ENCODE measurements at regions not wholly inside any gene's neighbourhood (a gene's known extent, or its start where the extent isn't known, plus 50 kb on each side); places are given as distances from the start of the nearest gene placed in this dataset.

DNA sequence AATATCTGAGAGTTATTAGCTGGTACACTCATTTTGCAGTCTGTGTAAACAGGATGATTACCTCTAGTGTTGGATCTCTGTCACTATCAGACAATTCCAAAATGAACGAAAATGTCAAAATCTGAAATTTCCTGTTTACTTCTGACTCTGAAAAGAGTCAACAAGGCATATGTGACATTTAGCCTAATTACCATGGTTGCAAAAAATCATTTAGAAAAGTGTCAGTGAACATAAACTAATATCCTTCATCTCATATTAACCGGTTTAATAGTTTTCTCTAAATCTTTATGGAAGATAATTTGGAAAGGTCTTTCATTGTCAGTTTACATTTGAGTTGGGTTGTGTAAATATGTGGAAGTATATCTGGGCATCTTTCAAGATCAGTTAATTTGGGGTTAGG, 431.8 kb upstream of the HSF2 start:
- ChIA-PET CTCF (no interaction called here), POLR2A (no interaction called here)
- no peak overlapping the region for H3K4me3 ChIP-seq (ENCODE audit: low read depth, low read length)
- no peak overlapping the region for H3K27ac ChIP-seq (ENCODE audit: extremely low read depth, low read depth, low read length)
- H3K4me1 ChIP-seq (ENCODE audit: control insufficient read depth, insufficient read depth, low read length): peaks cover 2% of the 10 kb centered on the region; the same call in 1 of the 2 replicates
- H3K9me3 ChIP-seq (ENCODE audit: control insufficient read depth, insufficient read depth, low read depth, low read length): no peaks in the 10 kb centered on the region
- no peaks in the 10 kb centered on the region for H3K36me3 ChIP-seq (ENCODE audit: control insufficient read depth in 2 of 2, insufficient read depth in 1 of 2, low read length in 2 of 2)
- TF ChIP-seq GLIS2 (tag by site-specific recombination; IDR thresholded peaks at IDR 0.05) (no peak), ZNF654 (tag by site-specific recombination; IDR thresholded peaks at IDR 0.05; ENCODE audit: low read depth) (no peak), ZBTB20 (tag by site-specific recombination; IDR thresholded peaks at IDR 0.05) (no peak), ZNF600 (tag by site-specific recombination; IDR thresholded peaks at IDR 0.05) (no peak), ZNF292 (tag by site-specific recombination; IDR thresholded peaks at IDR 0.05; ENCODE audit: borderline replicate concordance, low read depth) (no peak), ZNF510 (tag by site-specific recombination; IDR thresholded peaks at IDR 0.05; ENCODE audit: insufficient replicate concordance) (no peak), ZNF549 (tag by site-specific recombination; IDR thresholded peaks at IDR 0.05) (no peak), ZBTB7A (tag by site-specific recombination; IDR thresholded peaks at IDR 0.05; ENCODE audit: low read depth) (no peak), ZBTB21 (tag by site-specific recombination; IDR thresholded peaks at IDR 0.05) (no peak), ZNF423 (tag by site-specific recombination; IDR thresholded peaks at IDR 0.05) (no peak)
- TF ChIP-seq, protein P1, sequence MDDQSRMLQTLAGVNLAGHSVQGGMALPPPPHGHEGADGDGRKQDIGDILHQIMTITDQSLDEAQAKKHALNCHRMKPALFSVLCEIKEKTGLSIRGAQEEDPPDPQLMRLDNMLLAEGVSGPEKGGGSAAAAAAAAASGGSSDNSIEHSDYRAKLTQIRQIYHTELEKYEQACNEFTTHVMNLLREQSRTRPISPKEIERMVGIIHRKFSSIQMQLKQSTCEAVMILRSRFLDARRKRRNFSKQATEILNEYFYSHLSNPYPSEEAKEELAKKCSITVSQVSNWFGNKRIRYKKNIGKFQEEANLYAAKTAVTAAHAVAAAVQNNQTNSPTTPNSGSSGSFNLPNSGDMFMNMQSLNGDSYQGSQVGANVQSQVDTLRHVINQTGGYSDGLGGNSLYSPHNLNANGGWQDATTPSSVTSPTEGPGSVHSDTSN (CRISPR knock-in tag; IDR thresholded peaks at IDR 0.05): no peak

DNA sequence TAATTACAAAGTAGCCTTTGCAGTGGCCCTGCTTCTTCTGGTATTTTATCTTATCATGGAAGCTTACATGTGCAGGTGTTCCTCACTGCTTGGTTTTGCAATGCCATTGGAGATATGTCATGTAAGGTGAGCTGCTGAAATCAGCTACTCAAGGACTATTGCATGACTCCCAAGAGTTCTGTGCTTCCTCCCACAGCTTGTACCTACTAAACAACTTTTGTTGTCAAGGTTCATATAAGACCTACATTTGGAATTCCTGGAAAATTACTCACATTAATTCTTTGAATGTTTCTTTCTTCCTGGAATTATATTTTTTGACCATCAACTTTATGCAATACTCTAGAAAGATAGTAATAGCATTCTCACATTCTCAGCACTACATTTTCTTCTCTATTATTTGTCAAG, 427.5 kb upstream of the HSF2 start:
- no peak for TF ChIP-seq ZNF701 (tag by site-specific recombination; IDR thresholded peaks at IDR 0.05)
- TF ChIP-seq, protein P2, sequence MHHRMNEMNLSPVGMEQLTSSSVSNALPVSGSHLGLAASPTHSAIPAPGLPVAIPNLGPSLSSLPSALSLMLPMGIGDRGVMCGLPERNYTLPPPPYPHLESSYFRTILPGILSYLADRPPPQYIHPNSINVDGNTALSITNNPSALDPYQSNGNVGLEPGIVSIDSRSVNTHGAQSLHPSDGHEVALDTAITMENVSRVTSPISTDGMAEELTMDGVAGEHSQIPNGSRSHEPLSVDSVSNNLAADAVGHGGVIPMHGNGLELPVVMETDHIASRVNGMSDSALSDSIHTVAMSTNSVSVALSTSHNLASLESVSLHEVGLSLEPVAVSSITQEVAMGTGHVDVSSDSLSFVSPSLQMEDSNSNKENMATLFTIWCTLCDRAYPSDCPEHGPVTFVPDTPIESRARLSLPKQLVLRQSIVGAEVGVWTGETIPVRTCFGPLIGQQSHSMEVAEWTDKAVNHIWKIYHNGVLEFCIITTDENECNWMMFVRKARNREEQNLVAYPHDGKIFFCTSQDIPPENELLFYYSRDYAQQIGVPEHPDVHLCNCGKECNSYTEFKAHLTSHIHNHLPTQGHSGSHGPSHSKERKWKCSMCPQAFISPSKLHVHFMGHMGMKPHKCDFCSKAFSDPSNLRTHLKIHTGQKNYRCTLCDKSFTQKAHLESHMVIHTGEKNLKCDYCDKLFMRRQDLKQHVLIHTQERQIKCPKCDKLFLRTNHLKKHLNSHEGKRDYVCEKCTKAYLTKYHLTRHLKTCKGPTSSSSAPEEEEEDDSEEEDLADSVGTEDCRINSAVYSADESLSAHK (tag by site-specific recombination; IDR thresholded peaks at IDR 0.05): no peak
- TF ChIP-seq, protein P3, sequence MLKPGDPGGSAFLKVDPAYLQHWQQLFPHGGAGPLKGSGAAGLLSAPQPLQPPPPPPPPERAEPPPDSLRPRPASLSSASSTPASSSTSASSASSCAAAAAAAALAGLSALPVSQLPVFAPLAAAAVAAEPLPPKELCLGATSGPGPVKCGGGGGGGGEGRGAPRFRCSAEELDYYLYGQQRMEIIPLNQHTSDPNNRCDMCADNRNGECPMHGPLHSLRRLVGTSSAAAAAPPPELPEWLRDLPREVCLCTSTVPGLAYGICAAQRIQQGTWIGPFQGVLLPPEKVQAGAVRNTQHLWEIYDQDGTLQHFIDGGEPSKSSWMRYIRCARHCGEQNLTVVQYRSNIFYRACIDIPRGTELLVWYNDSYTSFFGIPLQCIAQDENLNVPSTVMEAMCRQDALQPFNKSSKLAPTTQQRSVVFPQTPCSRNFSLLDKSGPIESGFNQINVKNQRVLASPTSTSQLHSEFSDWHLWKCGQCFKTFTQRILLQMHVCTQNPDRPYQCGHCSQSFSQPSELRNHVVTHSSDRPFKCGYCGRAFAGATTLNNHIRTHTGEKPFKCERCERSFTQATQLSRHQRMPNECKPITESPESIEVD (tag by site-specific recombination; IDR thresholded peaks at IDR 0.05): no peak
- no peak for TF ChIP-seq ZNF549 (tag by site-specific recombination; IDR thresholded peaks at IDR 0.05)
- no peak for TF ChIP-seq ZNF555 (tag by site-specific recombination; conservative IDR thresholded peaks at IDR 0.05)
- TF ChIP-seq, protein P4, sequence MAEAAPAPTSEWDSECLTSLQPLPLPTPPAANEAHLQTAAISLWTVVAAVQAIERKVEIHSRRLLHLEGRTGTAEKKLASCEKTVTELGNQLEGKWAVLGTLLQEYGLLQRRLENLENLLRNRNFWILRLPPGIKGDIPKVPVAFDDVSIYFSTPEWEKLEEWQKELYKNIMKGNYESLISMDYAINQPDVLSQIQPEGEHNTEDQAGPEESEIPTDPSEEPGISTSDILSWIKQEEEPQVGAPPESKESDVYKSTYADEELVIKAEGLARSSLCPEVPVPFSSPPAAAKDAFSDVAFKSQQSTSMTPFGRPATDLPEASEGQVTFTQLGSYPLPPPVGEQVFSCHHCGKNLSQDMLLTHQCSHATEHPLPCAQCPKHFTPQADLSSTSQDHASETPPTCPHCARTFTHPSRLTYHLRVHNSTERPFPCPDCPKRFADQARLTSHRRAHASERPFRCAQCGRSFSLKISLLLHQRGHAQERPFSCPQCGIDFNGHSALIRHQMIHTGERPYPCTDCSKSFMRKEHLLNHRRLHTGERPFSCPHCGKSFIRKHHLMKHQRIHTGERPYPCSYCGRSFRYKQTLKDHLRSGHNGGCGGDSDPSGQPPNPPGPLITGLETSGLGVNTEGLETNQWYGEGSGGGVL (tag by site-specific recombination; IDR thresholded peaks at IDR 0.05): no peak
- TF ChIP-seq ZNF48 (tag by site-specific recombination; IDR thresholded peaks at IDR 0.05): no peak
- TF ChIP-seq KLF7 (tag by site-specific recombination; IDR thresholded peaks at IDR 0.05; ENCODE audit: borderline replicate concordance): no peak
- no peak for TF ChIP-seq ZNF777 (tag by site-specific recombination; IDR thresholded peaks at IDR 0.05; ENCODE audit: borderline replicate concordance)
- TF ChIP-seq ZFP3 (tag by site-specific recombination; IDR thresholded peaks at IDR 0.05; ENCODE audit: low read depth): no peak
- no peak for TF ChIP-seq ZNF140 (tag by site-specific recombination; IDR thresholded peaks at IDR 0.05)
- no peak for TF ChIP-seq ZNF239 (tag by site-specific recombination; IDR thresholded peaks at IDR 0.05)
- TF ChIP-seq ZNF585B (tag by site-specific recombination; IDR thresholded peaks at IDR 0.05): no peak
- no peak for TF ChIP-seq ZNF341 (tag by site-specific recombination; IDR thresholded peaks at IDR 0.05; ENCODE audit: low read depth)
- no peak for TF ChIP-seq ZNF174 (tag by site-specific recombination; IDR thresholded peaks at IDR 0.05)
- TF ChIP-seq ZNF76 (tag by site-specific recombination; IDR thresholded peaks at IDR 0.05; ENCODE audit: borderline replicate concordance, low read depth): no peak
- TF ChIP-seq OVOL3 (tag by site-specific recombination; IDR thresholded peaks at IDR 0.05): no peak
- no peak for TF ChIP-seq ZNF473 (tag by site-specific recombination; IDR thresholded peaks at IDR 0.05)
- POLR2A ChIA-PET: no interaction called here
- H3K4me3 ChIP-seq (ENCODE audit: low read depth, low read length): no peak overlapping the region
- H3K4me1 ChIP-seq (ENCODE audit: control insufficient read depth, insufficient read depth, low read length): peaks cover 2% of the 10 kb centered on the region; the same call in 1 of the 2 replicates
- CTCF ChIA-PET: no interaction called here
- no peak overlapping the region for H3K27ac ChIP-seq (ENCODE audit: extremely low read depth, low read depth, low read length)
- no peaks in the 10 kb centered on the region for H3K36me3 ChIP-seq (ENCODE audit: control insufficient read depth in 2 of 2, insufficient read depth in 1 of 2, low read length in 2 of 2)
- no peaks in the 10 kb centered on the region for H3K9me3 ChIP-seq (ENCODE audit: control insufficient read depth, insufficient read depth, low read depth, low read length)
